Dermis microvascular lymphatic vessel endothelial cell (primary cell): ENCODE measurements at regions not wholly inside any gene's neighbourhood (a gene's known extent, or its start where the extent isn't known, plus 50 kb on each side); places are given as distances from the start of the nearest gene placed in this dataset.

ENCODE experiments used
- DNase-seq, 2 donors: peaks; one replicate each; pipeline versions ENCODE4 v3.0.0 to v3.0.0-alpha.2; 2010; ENCODE audit warnings: low read depth in 2 of 2

- DNase-seq = no peak
Measured at GRCh38 chr5:109917154-109917546, 227.4 kb downstream of the MAN2A1 start.

GRCh38 chr5:109917966-109918365 is 228.2 kb downstream of the MAN2A1 start:
- no peak for DNase-seq

- DNase-seq = no peak
Measured at GRCh38 chr5:109920736-109921135, 231.0 kb downstream of the MAN2A1 start.

- DNase-seq = no peak
Measured at GRCh38 chr5:109921735-109922380, 232.1 kb downstream of the MAN2A1 start.

DNA sequence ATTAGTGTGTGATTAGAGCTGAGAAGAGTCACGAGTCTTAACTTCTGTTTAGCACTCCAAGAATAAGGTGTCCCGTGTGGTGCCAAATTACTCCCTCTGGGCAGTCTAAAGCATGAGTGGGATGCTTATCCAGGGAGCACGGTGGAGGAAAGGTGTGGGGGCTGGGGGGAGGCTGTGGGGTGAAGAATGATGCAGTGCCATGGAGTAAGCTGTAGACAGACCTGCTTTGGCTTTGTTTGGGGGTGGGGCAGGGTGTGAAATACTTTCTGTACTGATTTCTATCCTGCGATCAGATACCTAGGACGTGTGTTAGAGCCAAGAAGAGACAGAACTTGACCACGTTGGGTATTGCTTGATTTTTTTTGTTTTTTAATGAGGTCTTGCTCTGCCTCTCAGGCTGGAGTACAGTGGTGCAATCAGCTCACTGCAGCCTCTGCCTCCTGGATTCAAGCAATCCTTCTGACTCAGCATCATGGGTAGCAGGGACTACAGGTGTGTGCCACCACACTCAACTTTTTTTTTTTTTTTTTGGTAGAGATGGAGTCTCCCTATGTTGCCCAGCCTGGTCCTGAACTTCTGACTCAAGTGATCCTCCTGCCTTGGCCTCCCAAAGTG is 232.8 kb downstream of the MAN2A1 start:
- no peak for DNase-seq

DNA sequence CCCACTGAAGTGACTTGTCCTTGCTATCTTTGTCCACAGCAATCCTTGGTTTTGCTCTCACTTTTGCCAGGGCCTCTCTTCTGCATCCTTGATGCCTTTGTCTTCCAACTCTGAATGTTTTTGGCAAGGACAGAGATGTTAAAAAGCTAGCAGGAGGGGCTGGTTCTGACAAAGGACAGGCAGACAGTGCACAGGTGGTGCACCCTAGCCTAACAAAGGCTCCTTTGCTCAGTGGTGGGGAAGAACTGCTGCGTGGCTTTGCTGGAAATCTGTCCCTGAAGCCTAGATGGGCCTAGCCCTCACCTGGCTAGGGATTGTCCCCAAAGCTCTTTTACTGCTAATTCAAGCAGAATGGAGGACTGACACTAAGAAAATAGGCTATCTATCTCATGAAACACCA is 233.5 kb downstream of the MAN2A1 start:
- DNase-seq = no peak

DNA sequence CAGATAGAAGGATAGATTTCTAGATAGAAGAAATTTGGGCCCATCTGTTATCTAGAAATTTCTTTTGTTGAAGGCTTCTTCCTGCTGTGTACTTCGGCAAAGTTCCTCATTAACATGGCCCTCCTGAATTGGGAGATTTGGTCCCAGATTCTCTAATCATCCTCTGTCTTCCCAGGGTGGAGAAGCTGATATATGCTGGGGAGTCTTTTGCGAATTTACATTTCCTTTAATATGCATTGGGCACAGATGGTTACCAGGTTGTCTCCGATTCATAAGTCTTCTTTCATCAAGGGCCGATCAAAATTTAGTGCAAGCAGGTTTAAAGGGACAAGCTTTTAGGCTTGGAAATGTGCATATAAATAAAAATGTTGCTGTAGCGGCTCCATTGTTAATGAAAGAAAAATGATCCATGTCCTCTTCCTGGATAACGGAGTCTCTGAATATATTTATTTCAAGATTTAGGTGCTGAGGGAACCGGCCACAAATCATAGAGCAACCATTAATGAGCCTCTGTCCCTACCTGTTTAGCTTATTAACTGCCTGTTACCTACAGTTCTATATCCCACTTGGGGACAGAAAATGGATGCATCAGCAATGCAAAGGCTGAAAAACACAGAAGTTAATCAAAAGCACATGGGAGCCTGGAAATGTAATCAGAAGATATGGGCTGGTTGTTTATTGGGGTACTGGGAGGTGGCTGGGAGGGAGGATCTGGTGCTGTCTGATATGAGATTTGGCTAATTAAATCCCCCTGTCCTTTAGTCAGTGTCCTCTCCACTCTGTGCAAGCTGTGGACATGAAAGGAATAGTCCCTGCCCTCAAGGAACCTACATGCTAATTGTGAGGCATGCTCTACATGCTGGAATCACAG is 234.7 kb downstream of the MAN2A1 start:
- DNase-seq = no peak

GRCh38 chr5:109927639-109928038 is 237.9 kb downstream of the MAN2A1 start:
- DNase-seq = no peak

DNA sequence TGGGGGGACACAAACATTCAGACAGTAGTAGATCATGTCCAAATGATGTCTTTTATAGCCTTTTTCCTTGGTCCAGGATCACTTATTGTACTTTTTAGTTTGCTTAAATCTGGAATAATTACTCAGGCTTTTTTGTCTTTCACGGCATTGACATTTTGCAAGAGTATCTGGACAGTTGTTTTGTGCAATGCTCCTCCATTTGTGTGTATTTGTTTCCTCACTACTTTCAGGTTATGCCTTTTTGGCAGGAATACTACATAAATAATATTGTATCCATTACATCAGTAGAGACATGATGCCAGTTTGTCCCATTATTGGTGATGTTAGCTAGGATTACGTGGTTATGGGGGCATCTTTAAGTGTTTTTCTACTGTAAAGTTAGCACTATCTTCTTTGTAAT is 238.3 kb downstream of the MAN2A1 start:
- no peak for DNase-seq

GRCh38 chr5:109928811-109929210 is 239.1 kb downstream of the MAN2A1 start:
- DNase-seq = no peak

DNA sequence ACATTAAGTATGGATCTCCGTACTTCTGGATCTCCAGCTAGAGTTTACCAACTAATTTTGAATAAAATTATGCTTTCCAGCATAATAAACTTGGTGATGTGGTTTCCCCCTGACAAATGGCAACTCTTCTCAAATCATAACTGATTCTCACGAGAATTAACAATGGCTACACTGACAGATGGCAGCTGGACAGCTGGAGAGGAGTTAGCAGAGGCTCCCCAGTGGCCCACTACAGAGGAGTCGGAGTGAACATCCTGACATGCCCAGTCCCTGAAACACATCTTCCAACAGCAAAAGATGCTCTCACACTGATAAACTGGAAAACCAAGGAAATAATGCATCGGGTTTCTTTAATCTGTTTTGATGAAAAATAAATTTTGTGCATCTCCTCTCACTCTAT is 239.6 kb downstream of the MAN2A1 start:
- no peak for DNase-seq

DNA sequence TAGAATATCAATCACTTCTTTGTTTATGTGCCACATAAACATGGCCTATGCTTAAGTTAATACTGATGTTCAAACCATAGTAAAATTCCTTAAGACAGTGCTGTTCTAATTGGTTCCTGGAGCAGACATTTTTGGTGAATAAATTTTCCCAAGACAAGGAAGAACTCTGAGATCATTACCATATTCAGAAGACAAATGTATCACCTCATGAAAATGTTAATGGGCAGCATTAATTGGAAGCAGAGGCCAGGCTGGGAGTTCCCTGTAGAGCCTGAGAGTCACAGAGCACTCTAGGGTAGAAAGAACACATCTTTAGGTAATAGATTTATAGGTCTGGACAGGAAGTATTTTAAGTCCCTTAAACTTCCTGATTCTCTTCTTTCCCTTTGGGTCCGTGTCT is 240.2 kb downstream of the MAN2A1 start:
- no peak for DNase-seq

GRCh38 chr5:109931049-109931780 is 241.5 kb downstream of the MAN2A1 start:
- no peak for DNase-seq

DNA sequence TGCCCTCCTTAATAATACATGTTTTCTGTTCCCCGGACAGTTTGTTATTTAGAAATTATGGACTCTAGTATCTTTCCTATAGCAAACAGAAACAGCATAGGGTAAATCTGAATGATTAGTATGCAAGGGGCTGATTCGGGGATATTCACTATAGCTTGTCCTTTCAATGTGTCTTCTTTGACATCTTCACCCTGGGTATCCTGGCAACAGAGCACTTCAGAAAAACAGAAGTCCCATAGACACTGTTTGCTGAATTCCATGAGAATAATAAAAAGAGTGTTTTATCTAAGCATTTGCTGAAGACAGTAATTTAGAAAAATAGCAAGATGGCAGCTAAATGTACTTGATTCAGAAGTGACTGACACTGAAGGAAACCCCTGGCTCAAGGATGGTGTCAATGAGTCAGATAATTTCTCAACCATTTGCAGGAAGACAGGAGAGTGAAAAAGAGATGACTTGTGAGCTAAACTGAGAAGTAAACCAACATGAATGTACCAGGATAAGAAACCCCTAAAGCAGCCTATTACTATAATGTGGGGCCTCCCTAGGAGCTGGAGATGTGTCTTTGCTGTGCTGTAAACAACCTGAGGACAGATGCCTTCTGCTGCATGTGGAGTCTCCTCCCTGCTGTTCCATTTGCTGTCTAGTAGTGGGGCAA is 246.2 kb downstream of the MAN2A1 start:
- no peak for DNase-seq

GRCh38 chr5:109936996-109937395 is 247.3 kb downstream of the MAN2A1 start:
- DNase-seq = no peak

- no peak for DNase-seq
Measured at GRCh38 chr5:109937951-109938350, 248.2 kb downstream of the MAN2A1 start.

GRCh38 chr5:109938453-109938852 is 248.7 kb downstream of the MAN2A1 start:
- DNase-seq = no peak

GRCh38 chr5:109939116-109939682 is 249.5 kb downstream of the MAN2A1 start:
- peak in 1 of 2 donors; percentile 24 for DNase-seq

- no peak for DNase-seq
Measured at GRCh38 chr5:109942646-109943045, 252.9 kb downstream of the MAN2A1 start.

DNA sequence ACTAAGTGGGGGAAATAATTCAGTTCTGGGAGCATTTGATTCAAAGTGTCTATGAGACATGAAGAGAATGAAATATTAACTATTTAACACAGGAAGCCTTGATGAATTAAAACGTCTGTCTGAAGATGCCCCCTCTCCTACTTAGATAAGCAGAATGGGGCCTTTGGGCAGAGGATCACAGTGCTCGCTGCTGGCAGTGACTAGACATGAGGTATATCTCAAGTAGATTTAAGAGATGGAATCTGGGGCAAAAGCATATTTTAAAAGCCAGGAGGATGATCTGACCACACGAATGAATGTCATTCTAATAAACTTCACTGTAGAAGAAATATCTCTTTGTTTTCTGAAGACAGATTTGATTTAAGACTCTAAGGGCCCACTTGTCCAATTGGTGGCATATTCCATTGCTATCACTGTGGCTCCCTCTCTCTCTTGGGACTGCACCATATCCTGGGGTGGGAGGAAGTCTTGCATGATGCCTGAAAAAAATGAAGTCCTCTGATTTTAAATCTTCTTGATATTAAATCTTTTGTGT is 254.0 kb downstream of the MAN2A1 start:
- no peak for DNase-seq

DNA sequence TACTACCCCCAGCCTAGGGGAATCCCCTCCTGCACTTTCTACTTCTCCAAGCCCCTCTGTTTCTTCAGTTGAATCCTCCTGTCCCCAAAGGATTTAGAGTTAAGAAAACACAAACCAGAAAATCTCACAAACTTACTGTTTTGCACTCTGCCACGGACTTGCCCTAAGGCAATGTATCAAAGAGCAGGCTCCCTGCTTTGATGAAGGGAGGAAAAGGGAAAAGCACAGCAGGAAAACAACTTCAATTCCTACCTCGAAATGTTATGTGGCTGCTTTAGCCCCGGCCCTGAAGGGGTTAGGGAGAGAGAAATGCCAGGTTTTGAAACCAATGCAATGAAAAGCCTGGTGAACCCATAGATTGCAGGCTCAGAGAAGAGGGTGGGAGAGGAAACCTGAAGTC is 254.7 kb downstream of the MAN2A1 start:
- no peak for DNase-seq
